ENCODE measurements at regions not wholly inside any gene's neighbourhood (a gene's known extent, or its start where the extent isn't known, plus 50 kb on each side); places are given as distances from the start of the nearest gene placed in this dataset.

DNA sequence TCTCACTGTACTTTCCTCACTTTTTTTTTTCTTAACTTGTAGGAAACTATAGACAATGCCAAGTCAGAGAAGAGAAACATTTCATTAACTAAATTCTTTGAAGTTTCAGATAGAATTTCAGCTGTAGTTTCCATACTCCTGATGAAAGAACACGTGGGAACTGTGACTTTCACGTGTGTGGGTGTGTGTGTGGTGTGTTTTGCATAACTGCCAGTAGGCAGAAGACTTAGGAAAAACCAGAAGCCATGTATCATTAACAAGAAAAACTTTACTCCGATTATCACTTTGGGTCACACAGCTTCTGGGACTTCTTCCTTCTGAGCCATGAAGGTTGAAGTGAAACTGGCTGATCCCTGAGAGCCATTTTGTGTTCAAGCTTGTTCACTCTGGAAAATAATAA is 483.3 kb downstream of the TFAP2B start:
- H3K9me3 ChIP-seq (ENCODE audit: insufficient read depth, low read length): no peaks in the 10 kb centered on the region
- no peak overlapping the region for H2AFZ ChIP-seq (ENCODE audit: low read depth, low read length, severe bottlenecking)
- H3K9ac ChIP-seq (ENCODE audit: low read length): no peak overlapping the region
- H3K9me2 ChIP-seq (replicated peaks; ENCODE audit: insufficient read depth, low read length): no peaks in the 10 kb centered on the region
- H4K20me1 ChIP-seq (ENCODE audit: low read depth, low read length): no peaks in the 10 kb centered on the region
- no peak overlapping the region for H3K27ac ChIP-seq (ENCODE audit: low read depth, low read length)
- no peak overlapping the region for H3K4me3 ChIP-seq (ENCODE audit: insufficient read depth, low read length, poor library complexity, severe bottlenecking)
- H3K4me2 ChIP-seq (ENCODE audit: low read depth, low read length, poor library complexity, severe bottlenecking): no peak overlapping the region
- H3F3A ChIP-seq (ENCODE audit: insufficient read depth): no peaks in the 10 kb centered on the region
- H3K79me2 ChIP-seq (ENCODE audit: insufficient read depth, low read length): no peaks in the 10 kb centered on the region
- no peaks in the 10 kb centered on the region for H3K36me3 ChIP-seq (ENCODE audit: low read length)
- TF ChIP-seq, protein P1, sequence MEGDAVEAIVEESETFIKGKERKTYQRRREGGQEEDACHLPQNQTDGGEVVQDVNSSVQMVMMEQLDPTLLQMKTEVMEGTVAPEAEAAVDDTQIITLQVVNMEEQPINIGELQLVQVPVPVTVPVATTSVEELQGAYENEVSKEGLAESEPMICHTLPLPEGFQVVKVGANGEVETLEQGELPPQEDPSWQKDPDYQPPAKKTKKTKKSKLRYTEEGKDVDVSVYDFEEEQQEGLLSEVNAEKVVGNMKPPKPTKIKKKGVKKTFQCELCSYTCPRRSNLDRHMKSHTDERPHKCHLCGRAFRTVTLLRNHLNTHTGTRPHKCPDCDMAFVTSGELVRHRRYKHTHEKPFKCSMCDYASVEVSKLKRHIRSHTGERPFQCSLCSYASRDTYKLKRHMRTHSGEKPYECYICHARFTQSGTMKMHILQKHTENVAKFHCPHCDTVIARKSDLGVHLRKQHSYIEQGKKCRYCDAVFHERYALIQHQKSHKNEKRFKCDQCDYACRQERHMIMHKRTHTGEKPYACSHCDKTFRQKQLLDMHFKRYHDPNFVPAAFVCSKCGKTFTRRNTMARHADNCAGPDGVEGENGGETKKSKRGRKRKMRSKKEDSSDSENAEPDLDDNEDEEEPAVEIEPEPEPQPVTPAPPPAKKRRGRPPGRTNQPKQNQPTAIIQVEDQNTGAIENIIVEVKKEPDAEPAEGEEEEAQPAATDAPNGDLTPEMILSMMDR (IDR thresholded peaks at IDR 0.05; ENCODE audit: insufficient read depth, low read length, poor library complexity, severe bottlenecking): no peak
- TF ChIP-seq EZH2phosphoT487 (conservative IDR thresholded peaks at IDR 0.05; ENCODE audit: low read length): no peak
- H3K27me3 ChIP-seq (ENCODE audit: low read length): no peaks in the 10 kb centered on the region

DNA sequence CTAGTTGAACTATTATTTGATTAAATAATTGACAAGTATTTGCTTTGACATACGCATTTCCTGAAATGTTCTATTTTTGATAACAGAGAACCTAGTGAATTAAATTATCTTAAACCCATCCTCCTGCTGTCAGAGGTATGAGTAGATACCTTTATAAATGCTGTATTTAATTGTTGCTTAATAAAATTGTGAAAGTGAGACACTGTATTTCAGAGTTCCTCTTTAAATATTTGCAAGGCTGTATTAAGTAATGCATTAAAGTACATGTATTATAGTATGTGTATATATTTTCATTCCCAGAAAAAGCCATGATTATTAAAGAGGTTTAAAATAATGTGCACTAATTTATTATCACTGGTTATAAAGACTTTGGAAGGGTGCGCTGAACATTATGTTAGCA is 483.8 kb downstream of the TFAP2B start:
- H3K4me3 ChIP-seq (ENCODE audit: insufficient read depth, low read length, poor library complexity, severe bottlenecking): no peak overlapping the region
- H3K27me3 ChIP-seq (ENCODE audit: low read length): no peaks in the 10 kb centered on the region
- TF ChIP-seq, protein P1 (IDR thresholded peaks at IDR 0.05; ENCODE audit: insufficient read depth, low read length, poor library complexity, severe bottlenecking): no peak
- no peak for TF ChIP-seq EZH2phosphoT487 (conservative IDR thresholded peaks at IDR 0.05; ENCODE audit: low read length)
- H3K27ac ChIP-seq (ENCODE audit: low read depth, low read length): no peak overlapping the region
- no peaks in the 10 kb centered on the region for H3K36me3 ChIP-seq (ENCODE audit: low read length)
- no peak overlapping the region for H3K4me2 ChIP-seq (ENCODE audit: low read depth, low read length, poor library complexity, severe bottlenecking)
- H3F3A ChIP-seq (ENCODE audit: insufficient read depth): no peaks in the 10 kb centered on the region
- no peaks in the 10 kb centered on the region for H4K20me1 ChIP-seq (ENCODE audit: low read depth, low read length)
- no peaks in the 10 kb centered on the region for H3K9me2 ChIP-seq (replicated peaks; ENCODE audit: insufficient read depth, low read length)
- no peaks in the 10 kb centered on the region for H3K9me3 ChIP-seq (ENCODE audit: insufficient read depth, low read length)
- H2AFZ ChIP-seq (ENCODE audit: low read depth, low read length, severe bottlenecking): no peak overlapping the region
- no peak overlapping the region for H3K9ac ChIP-seq (ENCODE audit: low read length)
- H3K79me2 ChIP-seq (ENCODE audit: insufficient read depth, low read length): no peaks in the 10 kb centered on the region

DNA sequence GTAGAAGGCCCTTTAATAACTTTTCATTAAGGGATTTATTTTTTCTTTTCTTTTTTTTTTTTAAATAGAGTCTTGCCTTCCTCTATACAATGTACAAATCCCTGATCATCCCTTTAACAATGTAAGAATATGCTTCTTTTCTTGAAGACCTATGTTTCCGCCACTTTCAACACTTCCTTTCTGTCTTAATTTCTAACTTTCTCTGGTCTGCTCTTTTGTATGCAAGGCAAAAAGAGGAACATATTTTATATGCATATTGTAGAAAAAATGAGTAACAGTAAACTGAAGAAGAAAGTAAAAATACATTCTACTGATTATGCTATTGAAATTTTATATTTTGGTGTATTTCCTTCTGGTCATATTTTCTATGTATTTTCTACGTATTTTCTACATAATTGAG is 484.7 kb downstream of the TFAP2B start:
- Histone ChIP-seq H3K9me3 (ENCODE audit: insufficient read depth, low read length) (no peaks in the 10 kb centered on the region), H3K9me2 (replicated peaks; ENCODE audit: insufficient read depth, low read length) (no peaks in the 10 kb centered on the region), H3K27ac (ENCODE audit: low read depth, low read length) (no peak overlapping the region), H2AFZ (ENCODE audit: low read depth, low read length, severe bottlenecking) (no peak overlapping the region), H3K4me3 (ENCODE audit: insufficient read depth, low read length, poor library complexity, severe bottlenecking) (no peak overlapping the region), H3K79me2 (ENCODE audit: insufficient read depth, low read length) (no peaks in the 10 kb centered on the region), H4K20me1 (ENCODE audit: low read depth, low read length) (no peaks in the 10 kb centered on the region), H3K4me2 (ENCODE audit: low read depth, low read length, poor library complexity, severe bottlenecking) (no peak overlapping the region), H3K9ac (ENCODE audit: low read length) (no peak overlapping the region), H3K36me3 (ENCODE audit: low read length) (no peaks in the 10 kb centered on the region), H3F3A (ENCODE audit: insufficient read depth) (no peaks in the 10 kb centered on the region), H3K27me3 (ENCODE audit: low read length) (no peaks in the 10 kb centered on the region)
- no peak for TF ChIP-seq EZH2phosphoT487 (conservative IDR thresholded peaks at IDR 0.05; ENCODE audit: low read length)

DNA sequence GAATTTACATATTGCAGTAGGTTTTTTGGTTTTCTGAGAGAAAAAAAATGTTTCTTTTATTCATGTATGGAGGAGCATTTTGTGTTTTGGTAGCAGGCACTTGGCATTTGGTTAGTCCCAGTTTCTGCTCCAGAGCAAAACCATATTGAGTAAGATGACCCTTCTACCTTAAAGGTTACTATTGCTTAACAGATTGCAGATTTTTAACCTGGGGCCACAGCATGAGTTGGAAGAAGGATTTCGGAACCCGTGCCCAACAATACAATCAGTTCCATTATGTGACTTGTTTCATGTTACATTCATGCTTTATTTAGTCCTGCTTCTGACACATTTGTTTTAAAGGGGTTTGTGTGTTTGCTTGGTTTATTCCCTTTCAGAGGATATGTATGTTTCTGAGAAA is 496.3 kb downstream of the TFAP2B start:
- Histone ChIP-seq H3K4me3 (ENCODE audit: insufficient read depth, low read length, poor library complexity, severe bottlenecking) (no peak overlapping the region), H3K9me2 (replicated peaks; ENCODE audit: insufficient read depth, low read length) (no peaks in the 10 kb centered on the region), H3F3A (ENCODE audit: insufficient read depth) (no peaks in the 10 kb centered on the region), H3K9ac (ENCODE audit: low read length) (no peak overlapping the region), H3K36me3 (ENCODE audit: low read length) (no peaks in the 10 kb centered on the region), H2AFZ (ENCODE audit: low read depth, low read length, severe bottlenecking) (no peak overlapping the region), H3K27me3 (ENCODE audit: low read length) (no peaks in the 10 kb centered on the region), H3K9me3 (ENCODE audit: insufficient read depth, low read length) (no peaks in the 10 kb centered on the region), H3K27ac (ENCODE audit: low read depth, low read length) (no peak overlapping the region), H3K4me2 (ENCODE audit: low read depth, low read length, poor library complexity, severe bottlenecking) (no peak overlapping the region), H3K79me2 (ENCODE audit: insufficient read depth, low read length) (no peaks in the 10 kb centered on the region), H4K20me1 (ENCODE audit: low read depth, low read length) (no peaks in the 10 kb centered on the region)
- no peak for TF ChIP-seq EZH2phosphoT487 (conservative IDR thresholded peaks at IDR 0.05; ENCODE audit: low read length)
- TF ChIP-seq, protein P1 (IDR thresholded peaks at IDR 0.05; ENCODE audit: insufficient read depth, low read length, poor library complexity, severe bottlenecking): no peak
